ENCODE measurements at regions not wholly inside any gene's neighbourhood (a gene's known extent, or its start where the extent isn't known, plus 50 kb on each side); places are given as distances from the start of the nearest gene placed in this dataset.

DNA sequence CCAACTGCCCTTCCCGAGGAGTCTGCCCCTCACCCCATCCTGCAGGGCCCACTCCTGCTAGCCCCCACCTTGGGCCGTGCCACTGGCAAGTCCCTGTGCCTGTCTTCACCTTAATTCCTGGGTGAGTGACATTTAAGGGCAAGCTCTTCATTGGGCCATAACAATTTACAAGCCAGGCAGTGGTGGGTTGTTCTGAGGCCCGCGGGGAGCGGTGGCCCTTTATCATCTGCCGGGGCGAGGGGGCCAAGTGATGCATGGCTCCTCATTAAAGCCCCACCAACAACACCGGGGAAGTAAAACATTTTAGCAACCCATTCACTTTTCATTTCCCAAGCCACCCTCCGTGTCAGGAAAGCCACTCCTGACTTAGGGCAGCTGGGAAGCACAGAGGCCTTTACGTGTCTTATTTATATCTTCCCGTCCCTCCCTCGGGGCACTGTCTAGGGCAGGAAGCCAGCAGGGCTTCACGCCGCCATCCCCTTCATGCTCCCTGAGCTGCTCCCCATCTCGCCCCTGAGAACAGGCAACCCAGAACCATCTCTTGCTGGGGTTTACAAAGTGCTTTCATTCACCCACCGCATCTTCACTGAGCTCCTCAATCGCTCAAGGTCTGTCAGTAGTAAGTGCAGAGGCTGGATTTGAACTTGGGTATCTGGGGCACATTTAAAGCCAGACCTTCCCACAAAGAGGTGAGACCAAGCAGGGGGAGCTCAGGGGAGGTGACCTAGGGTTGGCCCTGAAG is 55.5 kb upstream of the CCDC167 start:
- Histone ChIP-seq H3K36me3 (ENCODE audit: control insufficient read depth, insufficient read depth, low read length, severe bottlenecking) (no peaks in the 10 kb centered on the region), H3K27me3 (replicated peaks; ENCODE audit: control insufficient read depth, insufficient read depth, low read length) (peaks cover 24% of the 10 kb centered on the region)

DNA sequence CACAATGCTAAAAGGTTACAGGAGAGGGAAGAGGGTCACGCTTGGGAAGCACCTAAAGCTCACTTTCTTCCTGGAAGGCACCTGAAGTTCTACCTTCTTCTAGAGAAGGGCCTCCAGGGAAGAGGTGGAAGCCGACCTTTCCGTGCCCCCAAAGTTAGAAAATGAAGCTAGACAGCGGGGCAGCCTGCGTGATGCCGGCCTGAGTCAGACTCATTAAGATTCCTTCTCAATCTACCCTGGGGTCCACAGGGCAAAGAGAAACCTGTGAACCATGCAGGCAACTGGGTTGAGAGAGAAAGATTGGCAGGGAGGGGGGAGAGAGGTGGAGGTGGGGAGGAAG is 54.8 kb upstream of the CCDC167 start:
- Histone ChIP-seq H3K4me3 (ENCODE audit: low read length) (no peak overlapping the region), H3K9ac (ENCODE audit: low read length) (no peak overlapping the region), H3K9me3 (ENCODE audit: control insufficient read depth, low read length) (no peaks in the 10 kb centered on the region), H3K36me3 (ENCODE audit: control insufficient read depth, insufficient read depth, low read length, severe bottlenecking) (no peaks in the 10 kb centered on the region), H3K27me3 (replicated peaks; ENCODE audit: control insufficient read depth, insufficient read depth, low read length) (peaks cover 24% of the 10 kb centered on the region), H3K4me1 (ENCODE audit: control insufficient read depth, insufficient read depth, low read length) (peaks cover 35% of the 10 kb centered on the region)
- no peak for DNase-seq (ENCODE audit: low read depth)

More for the DNA sequence above, 55.5 kb upstream of the CCDC167 start:
- no peaks in the 10 kb centered on the region for H3K9me3 ChIP-seq (ENCODE audit: control insufficient read depth, low read length)
- H3K9ac ChIP-seq (ENCODE audit: low read length): no peak overlapping the region
- no peak overlapping the region for H3K4me3 ChIP-seq (ENCODE audit: low read length)
- DNase-seq (ENCODE audit: low read depth): no peak
- peaks cover 29% of the 10 kb centered on the region for H3K4me1 ChIP-seq (ENCODE audit: control insufficient read depth, insufficient read depth, low read length)

DNA sequence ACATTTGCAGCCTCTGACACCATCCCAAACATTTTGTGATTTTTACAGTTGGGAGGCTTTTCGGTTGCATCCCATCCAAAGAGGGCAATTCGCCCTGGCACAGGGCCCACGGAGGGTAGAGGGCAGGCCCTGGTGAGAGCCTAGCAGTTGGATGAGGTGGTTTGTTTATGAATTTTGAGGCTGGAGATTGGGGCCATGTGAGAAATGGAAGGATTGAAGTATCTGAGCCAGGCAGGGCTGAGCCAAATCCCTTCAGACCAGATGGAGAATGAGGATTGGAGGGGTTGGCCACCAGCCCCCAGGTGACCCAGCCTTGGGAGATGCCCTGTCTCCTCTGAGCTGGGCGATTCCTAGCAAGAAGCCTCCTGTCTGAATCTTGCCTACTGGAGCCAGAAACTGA is 52.6 kb upstream of the CCDC167 start:
- no peak for DNase-seq (ENCODE audit: low read depth)
- no peak overlapping the region for H3K4me3 ChIP-seq (ENCODE audit: low read length)
- peaks cover 36% of the 10 kb centered on the region for H3K4me1 ChIP-seq (ENCODE audit: control insufficient read depth, insufficient read depth, low read length)
- peaks cover 13% of the 10 kb centered on the region for H3K27me3 ChIP-seq (replicated peaks; ENCODE audit: control insufficient read depth, insufficient read depth, low read length)
- H3K36me3 ChIP-seq (ENCODE audit: control insufficient read depth, insufficient read depth, low read length, severe bottlenecking): no peaks in the 10 kb centered on the region
- no peaks in the 10 kb centered on the region for H3K9me3 ChIP-seq (ENCODE audit: control insufficient read depth, low read length)
- no peak overlapping the region for H3K9ac ChIP-seq (ENCODE audit: low read length)

DNA sequence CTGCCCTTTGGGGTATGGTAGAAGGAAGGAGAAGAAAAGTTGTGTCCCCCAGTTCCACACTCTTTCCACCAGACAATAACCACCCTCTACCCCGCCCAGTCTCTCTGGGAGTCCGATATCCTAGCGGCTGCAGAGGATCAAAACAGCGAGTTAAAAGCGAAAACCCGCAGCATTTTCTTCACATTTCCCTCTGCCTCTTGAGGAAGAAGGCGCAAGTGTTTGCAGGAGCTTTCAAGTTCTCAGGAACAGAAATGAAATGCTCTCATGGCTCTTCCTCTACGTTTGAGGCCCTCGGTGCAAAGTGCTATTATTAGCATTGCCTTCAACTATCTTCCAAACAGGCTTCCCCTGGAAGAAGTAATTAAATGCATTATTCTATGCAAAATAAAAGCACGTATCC is 52.2 kb upstream of the CCDC167 start:
- no peaks in the 10 kb centered on the region for H3K36me3 ChIP-seq (ENCODE audit: control insufficient read depth, insufficient read depth, low read length, severe bottlenecking)
- H3K4me3 ChIP-seq (ENCODE audit: low read length): no peak overlapping the region
- H3K9me3 ChIP-seq (ENCODE audit: control insufficient read depth, low read length): no peaks in the 10 kb centered on the region
- DNase-seq (ENCODE audit: low read depth): no peak
- peak overlapping the region; percentile 37 for H3K9ac ChIP-seq (ENCODE audit: low read length)
- H3K27me3 ChIP-seq (replicated peaks; ENCODE audit: control insufficient read depth, insufficient read depth, low read length): peaks cover 9% of the 10 kb centered on the region
- H3K4me1 ChIP-seq (ENCODE audit: control insufficient read depth, insufficient read depth, low read length): peaks cover 36% of the 10 kb centered on the region

DNA sequence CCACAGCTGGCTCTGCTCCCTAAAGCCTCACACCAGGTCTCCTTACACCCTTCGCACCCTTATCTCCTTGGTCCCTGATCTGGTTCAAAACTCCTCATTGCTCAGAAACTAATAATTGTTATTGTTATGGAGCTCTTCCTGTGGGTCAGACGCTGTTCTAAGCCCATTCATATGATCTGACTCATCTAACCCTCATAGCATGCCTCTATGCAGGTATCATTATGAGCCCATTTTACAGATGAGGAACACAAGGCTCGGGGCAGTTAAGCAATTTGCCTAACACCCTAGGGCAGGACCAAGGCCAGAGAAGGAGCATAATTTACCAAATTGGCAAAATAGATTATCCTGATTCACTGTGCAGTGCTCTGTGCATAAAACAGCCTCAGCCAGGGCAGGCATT is 51.8 kb upstream of the CCDC167 start:
- Histone ChIP-seq H3K9me3 (ENCODE audit: control insufficient read depth, low read length) (no peaks in the 10 kb centered on the region), H3K27me3 (replicated peaks; ENCODE audit: control insufficient read depth, insufficient read depth, low read length) (peaks cover 9% of the 10 kb centered on the region), H3K4me3 (ENCODE audit: low read length) (no peak overlapping the region), H3K36me3 (ENCODE audit: control insufficient read depth, insufficient read depth, low read length, severe bottlenecking) (no peaks in the 10 kb centered on the region), H3K4me1 (ENCODE audit: control insufficient read depth, insufficient read depth, low read length) (peaks cover 36% of the 10 kb centered on the region), H3K9ac (ENCODE audit: low read length) (peak overlapping the region; percentile 37)
- DNase-seq (ENCODE audit: low read depth): no peak

DNA sequence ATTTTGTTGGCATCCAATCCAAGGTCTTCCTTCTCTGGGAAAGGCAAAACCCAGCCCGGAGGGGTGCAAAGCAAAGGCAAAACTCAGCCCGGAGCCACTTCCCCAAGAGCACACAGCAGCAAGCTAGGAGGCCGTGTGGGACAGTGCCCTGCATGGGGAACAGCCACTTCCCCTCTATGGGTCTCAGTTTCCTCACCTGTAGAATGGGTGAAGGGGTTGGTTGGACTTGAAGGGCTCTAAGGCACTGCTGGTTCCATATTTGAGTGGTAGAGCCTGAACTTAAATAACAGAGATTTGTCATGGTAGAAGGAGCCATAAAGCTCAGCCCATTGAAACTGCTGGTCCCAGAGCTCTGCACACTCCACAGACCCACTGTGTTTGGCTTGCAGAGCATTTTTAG is 51.3 kb upstream of the CCDC167 start:
- no peak for DNase-seq (ENCODE audit: low read depth)
- Histone ChIP-seq H3K4me1 (ENCODE audit: control insufficient read depth, insufficient read depth, low read length) (peaks cover 36% of the 10 kb centered on the region), H3K4me3 (ENCODE audit: low read length) (no peak overlapping the region), H3K9me3 (ENCODE audit: control insufficient read depth, low read length) (no peaks in the 10 kb centered on the region), H3K9ac (ENCODE audit: low read length) (no peak overlapping the region), H3K27me3 (replicated peaks; ENCODE audit: control insufficient read depth, insufficient read depth, low read length) (peaks cover 9% of the 10 kb centered on the region), H3K36me3 (ENCODE audit: control insufficient read depth, insufficient read depth, low read length, severe bottlenecking) (no peaks in the 10 kb centered on the region)

DNA sequence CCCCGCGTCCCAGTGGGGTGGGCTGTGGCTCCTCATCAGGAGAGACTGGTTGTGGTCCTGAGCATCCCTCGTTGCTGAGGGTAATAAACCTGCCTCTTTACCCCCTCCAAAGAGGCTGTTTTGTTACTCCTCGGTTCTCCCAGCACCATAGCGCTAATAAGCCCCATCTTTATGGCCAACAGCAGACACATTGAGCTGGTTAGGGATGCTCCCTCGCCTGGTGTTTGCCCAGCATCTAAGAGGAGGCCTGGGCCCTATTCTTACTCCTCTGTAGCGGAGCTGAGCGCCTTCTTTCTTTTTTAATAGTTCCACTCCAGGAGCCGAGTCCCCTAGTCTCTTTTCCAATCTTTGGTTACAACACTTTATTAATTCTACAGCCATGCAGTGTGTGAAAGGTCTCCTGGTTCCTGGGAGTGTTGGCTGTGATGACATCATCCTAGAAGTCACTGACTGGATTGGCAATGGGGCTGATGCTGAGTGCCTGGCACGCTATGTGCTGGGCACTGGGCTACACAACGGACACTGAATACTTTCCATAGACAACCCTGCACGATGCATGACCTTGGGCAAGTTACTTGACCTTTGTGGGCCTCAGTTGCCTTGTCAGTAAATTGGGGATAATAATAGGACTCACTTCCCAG is 50.6 kb upstream of the CCDC167 start:
- Histone ChIP-seq H3K9me3 (ENCODE audit: control insufficient read depth, low read length) (no peaks in the 10 kb centered on the region), H3K4me3 (ENCODE audit: low read length) (no peak overlapping the region), H3K4me1 (ENCODE audit: control insufficient read depth, insufficient read depth, low read length) (peaks cover 36% of the 10 kb centered on the region), H3K36me3 (ENCODE audit: control insufficient read depth, insufficient read depth, low read length, severe bottlenecking) (no peaks in the 10 kb centered on the region), H3K27me3 (replicated peaks; ENCODE audit: control insufficient read depth, insufficient read depth, low read length) (peaks cover 6% of the 10 kb centered on the region), H3K9ac (ENCODE audit: low read length) (no peak overlapping the region)
- DNase-seq (ENCODE audit: low read depth): peak; percentile 30

DNA sequence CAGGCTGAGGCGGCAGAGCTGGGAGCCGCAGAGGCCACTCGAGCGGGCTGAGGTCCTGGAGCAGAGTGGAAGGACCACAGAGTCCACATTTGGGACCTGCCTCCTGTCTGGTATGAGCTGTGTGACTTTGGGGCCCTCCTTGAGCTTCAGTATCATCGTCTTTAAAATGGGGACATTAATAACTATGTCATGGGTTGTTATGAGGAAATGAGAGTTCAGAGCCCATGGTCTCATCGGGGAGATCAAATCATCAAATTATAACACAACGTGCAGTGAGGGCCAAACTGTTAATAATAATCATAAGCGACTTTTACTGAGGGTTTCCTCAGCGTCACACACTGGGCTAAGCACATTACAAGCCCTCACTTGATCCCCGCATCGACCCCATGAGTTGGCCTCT is 49.9 kb upstream of the CCDC167 start:
- H3K9me3 ChIP-seq (ENCODE audit: control insufficient read depth, low read length): no peaks in the 10 kb centered on the region
- peaks cover 36% of the 10 kb centered on the region for H3K4me1 ChIP-seq (ENCODE audit: control insufficient read depth, insufficient read depth, low read length)
- H3K27me3 ChIP-seq (replicated peaks; ENCODE audit: control insufficient read depth, insufficient read depth, low read length): peaks cover 12% of the 10 kb centered on the region
- H3K4me3 ChIP-seq (ENCODE audit: low read length): no peak overlapping the region
- DNase-seq (ENCODE audit: low read depth): no peak
- no peak overlapping the region for H3K9ac ChIP-seq (ENCODE audit: low read length)
- H3K36me3 ChIP-seq (ENCODE audit: control insufficient read depth, insufficient read depth, low read length, severe bottlenecking): no peaks in the 10 kb centered on the region

Data from adipocyte (in vitro differentiated cells).